Stimulated activated CD4-positive, alpha-beta T cell treated with anti-CD3 and anti-CD28 coated beads, TNF-alpha, amount 100 ng/mL, for 24 hours (primary cell): ENCODE measurements at regions not wholly inside any gene's neighbourhood (a gene's known extent, or its start where the extent isn't known, plus 50 kb on each side); places are given as distances from the start of the nearest gene placed in this dataset.

Source experiments
- DNase-seq, 3 experiments: peaks; one replicate each; pipeline ENCODE4 v3.0.0-alpha.2; 2020; ENCODE audit warnings: low read depth in 3 of 3

- DNase-seq, result no peak
Observed at GRCh38 chr10:113415246-113415645, 137.6 kb upstream of the HABP2 start.

GRCh38 chr10:113420057-113420732, 132.7 kb upstream of the HABP2 start:
- no peak for DNase-seq

DNA sequence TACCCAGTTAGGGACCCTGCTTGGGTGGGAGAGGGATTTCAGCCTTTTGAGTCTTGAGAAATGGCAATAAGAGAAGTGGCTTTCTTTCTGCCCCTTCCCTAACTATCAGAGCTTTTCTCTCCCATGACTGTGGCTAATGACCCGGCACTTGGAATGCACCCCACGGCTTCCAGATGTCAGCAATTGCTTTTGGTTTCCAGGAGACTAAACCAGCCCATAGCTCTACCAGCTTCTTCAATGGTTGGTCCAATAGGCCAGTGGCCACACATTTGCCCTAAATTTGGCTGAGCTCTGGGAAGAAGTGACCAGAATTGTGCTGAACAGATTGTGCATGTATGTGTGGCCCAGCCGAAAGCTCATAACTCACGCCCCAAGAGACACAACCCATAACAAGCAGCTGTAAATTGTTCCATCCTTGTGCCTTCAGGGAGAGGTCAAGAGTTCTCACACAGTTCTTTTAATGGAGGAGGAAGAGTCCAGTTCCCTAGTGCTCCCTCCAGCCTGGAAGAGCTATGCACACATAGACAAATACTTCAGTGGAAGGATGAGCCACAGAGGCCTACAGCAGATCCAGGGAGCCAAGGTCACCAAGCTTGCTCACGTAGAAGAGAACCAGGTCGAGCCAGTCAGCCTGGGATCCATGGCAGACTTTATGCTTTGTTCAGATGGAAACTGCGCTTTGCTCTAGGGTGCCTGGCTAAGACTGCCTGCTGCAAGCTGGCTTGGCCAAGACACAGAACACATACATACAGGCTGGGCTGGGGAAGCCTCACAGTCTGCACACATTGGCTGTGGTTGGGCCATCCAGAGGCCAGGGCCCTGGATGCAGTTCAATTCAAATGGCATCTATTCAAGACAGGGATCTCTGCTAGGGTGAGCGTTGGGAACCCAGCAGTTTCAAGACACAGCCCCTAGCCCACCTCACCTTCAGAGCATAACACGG, 131.8 kb upstream of the HABP2 start:
- no peak for DNase-seq

GRCh38 chr10:113422371-113422770, 130.5 kb upstream of the HABP2 start:
- DNase-seq, result no peak

DNA sequence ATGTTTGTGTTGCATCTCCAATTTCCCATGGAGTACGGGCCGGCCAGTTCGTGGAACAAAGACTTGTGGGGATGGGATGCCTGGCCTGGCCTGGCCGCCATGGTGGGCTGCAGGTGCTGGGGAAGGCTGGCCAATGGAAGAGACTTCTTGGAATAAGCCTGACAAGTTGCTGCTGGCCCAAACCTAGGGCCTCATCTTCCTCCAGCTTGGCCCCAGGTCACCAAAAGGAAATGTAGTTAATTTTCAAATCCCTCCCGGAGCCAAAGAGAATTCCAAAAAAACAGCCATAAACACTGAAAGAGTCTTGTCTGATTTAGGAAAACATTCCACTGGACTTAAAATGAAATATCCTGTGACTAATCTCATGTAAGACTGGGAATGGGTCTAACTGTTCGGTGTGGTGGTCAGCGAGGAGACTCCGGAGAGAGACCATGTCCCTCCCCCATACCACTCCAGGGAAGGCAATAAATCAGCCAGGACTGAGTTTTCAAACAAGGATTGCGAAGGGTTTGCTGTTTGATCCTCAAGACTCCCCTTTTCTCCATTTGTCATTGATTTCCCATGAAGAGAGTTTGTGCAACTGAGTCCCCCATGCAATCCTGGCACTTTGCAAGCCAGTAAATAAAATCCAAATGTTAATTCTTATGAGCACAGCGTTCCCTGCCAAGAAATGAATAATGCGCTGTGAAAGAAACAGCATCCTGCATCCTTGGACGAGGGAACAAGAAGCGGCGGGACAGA, 128.7 kb upstream of the HABP2 start:
- DNase-seq, result no peak

GRCh38 chr10:113425008-113425407, 127.8 kb upstream of the HABP2 start:
- DNase-seq, result no peak

- DNase-seq, result no peak
Observed at GRCh38 chr10:113425541-113425951, 127.3 kb upstream of the HABP2 start.

DNA sequence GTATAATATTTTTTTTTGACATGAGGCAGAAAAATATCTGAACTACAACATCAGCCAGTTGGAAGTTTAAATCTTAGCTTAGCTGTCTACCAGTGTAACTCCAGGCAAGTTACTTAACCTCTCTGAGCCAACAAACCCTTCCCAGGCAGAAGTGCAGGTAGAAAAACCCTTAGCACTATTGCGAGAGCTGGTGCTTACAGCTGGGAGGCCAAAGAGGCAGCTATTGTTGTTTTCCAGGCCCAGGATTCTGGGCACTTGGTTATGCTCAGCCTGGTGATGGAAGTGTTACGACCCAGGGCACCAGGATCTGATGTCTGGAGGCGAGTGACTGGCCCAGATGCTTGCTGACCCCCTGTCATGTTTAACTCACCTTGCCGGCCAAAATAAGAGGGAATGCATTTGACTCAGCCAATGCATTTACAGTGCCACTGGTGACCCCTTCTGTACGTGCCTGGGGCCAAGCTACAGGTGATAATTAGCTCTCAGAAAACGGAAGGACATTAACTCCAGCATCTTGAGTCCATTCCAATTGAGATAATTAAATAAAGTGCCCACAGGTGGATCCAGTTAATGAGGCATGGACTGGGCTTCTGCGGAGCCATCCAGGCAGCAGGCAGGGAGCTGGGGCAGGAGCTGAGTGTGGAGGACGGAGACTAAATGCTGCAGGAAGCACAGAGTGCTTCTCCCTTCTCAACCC, 126.5 kb upstream of the HABP2 start:
- no peak for DNase-seq

DNA sequence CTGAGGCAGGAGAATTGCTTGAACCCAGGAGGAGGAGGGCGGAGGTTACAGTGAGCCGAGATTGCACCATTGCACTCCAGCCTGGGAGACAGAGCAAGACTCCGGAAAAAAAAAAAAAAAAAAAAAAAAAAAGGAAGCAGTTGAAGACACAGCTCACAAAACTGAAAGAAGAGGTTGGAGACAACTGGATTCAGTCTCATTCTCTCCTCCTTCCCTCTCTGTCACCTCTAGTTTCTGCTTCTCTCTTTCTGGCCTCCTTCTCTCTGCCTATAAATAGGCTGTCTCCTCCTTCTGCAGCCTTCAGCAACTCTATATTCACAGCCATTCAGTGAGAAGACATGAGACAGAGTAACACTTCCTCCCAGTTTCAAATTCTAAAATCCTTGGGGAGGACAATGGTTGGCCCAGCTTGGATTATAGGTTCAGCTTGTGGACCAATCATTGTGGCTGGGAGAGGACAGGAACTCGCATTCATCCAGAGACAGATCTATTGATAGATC, 125.6 kb upstream of the HABP2 start:
- no peak for DNase-seq

DNA sequence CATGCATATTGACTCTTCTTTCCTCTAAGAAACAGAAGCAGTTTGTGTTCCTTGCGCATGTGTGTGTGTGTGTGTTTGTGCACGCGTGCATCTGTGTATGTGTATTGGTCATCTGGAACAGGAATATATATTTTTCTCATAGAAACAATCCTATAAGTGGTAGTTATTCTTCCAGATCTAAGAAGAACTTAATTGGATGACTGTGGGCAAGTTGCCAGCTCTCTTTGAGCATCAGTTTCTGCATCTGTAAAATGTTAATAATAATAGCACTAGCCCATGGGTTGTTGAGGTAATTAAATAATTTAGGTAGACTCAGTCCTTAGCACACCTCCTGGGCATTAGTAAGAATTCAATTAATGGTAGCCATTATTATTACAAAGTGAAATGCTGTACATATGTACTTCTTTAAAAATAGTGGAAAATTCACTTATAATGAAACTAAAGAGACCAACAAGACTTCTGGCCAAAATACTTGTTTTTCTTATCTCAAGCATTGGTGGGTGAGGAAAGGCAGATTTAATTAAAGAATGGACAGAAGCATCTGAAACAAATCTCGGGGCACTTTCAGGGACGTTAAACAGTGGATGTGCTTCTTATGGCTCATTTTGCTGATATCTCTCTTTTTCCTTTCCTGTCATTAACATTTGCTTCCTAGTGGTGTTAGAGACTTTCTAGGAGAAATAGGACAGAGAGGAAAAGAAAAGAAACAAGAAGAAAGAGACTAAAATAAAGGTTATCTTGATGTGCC, 124.9 kb upstream of the HABP2 start:
- DNase-seq, result no peak

- DNase-seq, result no peak
Observed at GRCh38 chr10:113430634-113431397, 122.0 kb upstream of the HABP2 start.

DNA sequence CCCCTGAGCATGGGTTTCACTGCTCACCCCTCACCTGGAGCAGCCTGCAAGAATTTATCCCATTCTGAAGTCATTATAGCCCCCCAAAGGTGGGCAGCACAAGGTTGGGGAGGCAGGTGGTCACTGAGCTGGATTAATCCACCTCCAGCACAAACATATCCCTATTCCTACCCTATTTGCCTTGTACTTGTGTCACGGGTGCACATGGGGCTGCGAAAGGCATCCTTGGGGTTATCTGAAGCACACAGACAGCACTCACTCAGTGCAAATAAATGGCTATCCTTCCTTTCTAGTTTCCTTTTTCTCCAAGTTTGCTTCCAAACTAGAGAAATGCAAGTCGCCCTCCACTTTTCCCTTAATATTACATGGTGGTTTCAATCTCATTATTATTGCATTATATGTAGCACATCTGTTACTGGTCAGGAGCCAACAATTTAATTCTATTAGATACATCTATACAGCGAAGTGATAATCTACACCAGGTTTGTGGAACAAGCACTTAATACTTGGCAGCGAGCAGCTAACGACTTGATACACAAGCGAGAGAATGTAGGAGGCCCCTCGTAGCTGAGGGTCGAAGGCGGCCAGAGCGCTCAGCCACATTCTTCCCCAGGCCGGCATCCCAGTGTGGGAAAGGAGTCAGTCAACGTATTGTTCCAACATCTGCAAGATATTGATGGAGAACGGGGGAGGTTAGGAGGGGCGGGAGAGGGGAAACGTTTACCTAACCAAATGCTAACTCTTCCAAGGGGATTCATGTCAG, 121.3 kb upstream of the HABP2 start:
- no peak for DNase-seq

- no peak for DNase-seq
Observed at GRCh38 chr10:113433711-113434110, 119.1 kb upstream of the HABP2 start.

- DNase-seq, result no peak
Observed at GRCh38 chr10:113434315-113434714, 118.5 kb upstream of the HABP2 start.

GRCh38 chr10:113434950-113435349, 117.9 kb upstream of the HABP2 start:
- no peak for DNase-seq

- DNase-seq, result no peak
Observed at GRCh38 chr10:113435881-113436280, 117.0 kb upstream of the HABP2 start.

GRCh38 chr10:113436851-113437250, 116.0 kb upstream of the HABP2 start:
- no peak for DNase-seq

DNA sequence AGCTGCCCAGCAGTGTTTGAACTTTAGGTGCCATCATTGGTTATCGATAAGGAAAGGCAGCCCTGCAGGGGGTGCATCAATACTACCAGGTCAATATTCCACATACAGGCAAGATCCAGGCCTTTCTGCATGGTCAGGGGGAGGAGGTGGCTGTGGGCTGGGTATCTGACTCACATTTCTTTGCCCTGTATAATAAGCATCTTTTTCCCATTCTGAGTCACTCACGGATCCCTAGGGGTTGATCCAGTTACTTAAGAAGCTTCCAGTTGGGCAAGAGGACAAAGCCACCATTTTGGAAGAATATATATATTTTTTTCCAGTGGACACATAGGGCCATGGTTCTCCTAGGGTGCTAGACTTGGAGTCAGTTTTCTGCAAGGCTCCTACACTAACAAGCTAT, 114.2 kb upstream of the HABP2 start:
- no peak for DNase-seq

DNA sequence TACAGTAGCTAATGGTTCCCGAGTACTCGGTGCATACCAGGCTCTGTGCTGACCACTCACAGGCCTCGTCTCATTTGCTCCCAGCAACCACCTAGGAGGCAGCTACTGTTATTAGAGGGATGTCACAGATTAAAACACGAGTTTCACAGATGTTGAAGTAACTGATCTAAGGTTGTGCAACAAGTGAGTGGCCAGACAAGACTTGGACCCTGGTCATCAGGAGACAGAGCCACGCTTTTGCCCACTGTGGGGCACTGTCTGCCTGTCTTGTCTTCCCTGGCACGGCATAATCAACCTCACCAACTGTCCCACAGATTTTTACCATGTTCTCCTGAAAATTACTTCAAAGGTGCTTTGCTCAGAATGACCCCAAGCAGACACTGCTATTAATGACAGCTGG, 111.6 kb upstream of the HABP2 start:
- DNase-seq, result no peak
